Thyroid gland (tissue), 4 donors: ENCODE measurements at regions not wholly inside any gene's neighbourhood (a gene's known extent, or its start where the extent isn't known, plus 50 kb on each side); places are given as distances from the start of the nearest gene placed in this dataset.

ENCODE experiments used
- CTCF ChIP-seq, 6 experiments: fragments of 200-600 bp in 3 of 6; fragments of 450-650 bp in 3 of 6; sonication (generic) in 3 of 6; IDR thresholded peaks; one replicate each; pipeline ENCODE4 v1.5.1; 2016 to 2019; ENCODE audit warnings: antibody characterized with exemption in 6 of 6, mild to moderate bottlenecking in 2 of 6, inconsistent platforms in 1 of 6, moderate library complexity in 1 of 6
- POLR2A ChIP-seq, 2 donors: fragments of 450-650 bp; IDR thresholded peaks; one replicate each; pipeline ENCODE4 v1.6.1; 2017; ENCODE audit warnings: antibody characterized with exemption in 2 of 2, mild to moderate bottlenecking in 2 of 2, moderate library complexity in 1 of 2

- TF ChIP-seq CTCF (IDR thresholded peaks at IDR 0.05) (no peak), POLR2A (IDR thresholded peaks at IDR 0.05) (no peak)
Measured at GRCh38 chr11:115555336-115556090, 51.3 kb upstream of the CADM1 start.
